ENCODE measurements at regions not wholly inside any gene's neighbourhood (a gene's known extent, or its start where the extent isn't known, plus 50 kb on each side); places are given as distances from the start of the nearest gene placed in this dataset.

GRCh38 chr11:33520112-33520511, 180.5 kb downstream of the C11orf91 start:
- DNase-seq = no peak

- no peak for DNase-seq
Observed at GRCh38 chr11:33515347-33515746, 185.3 kb downstream of the C11orf91 start.

GRCh38 chr11:33514079-33514925, 186.3 kb downstream of the C11orf91 start:
- no peak for DNase-seq

- no peak for DNase-seq
Observed at GRCh38 chr11:33509632-33510031, 191.0 kb downstream of the C11orf91 start.

- no peak for DNase-seq
Observed at GRCh38 chr11:33507967-33508366, 192.7 kb downstream of the C11orf91 start.

- DNase-seq = no peak
Observed at GRCh38 chr11:33507356-33507755, 193.3 kb downstream of the C11orf91 start.

GRCh38 chr11:33505093-33505492, 195.5 kb downstream of the C11orf91 start:
- DNase-seq = no peak

- DNase-seq = no peak
Observed at GRCh38 chr11:33500861-33501479, 199.7 kb downstream of the C11orf91 start.

- DNase-seq = no peak
Observed at GRCh38 chr11:33500332-33500731, 200.3 kb downstream of the C11orf91 start.

- DNase-seq = no peak
Observed at GRCh38 chr11:33492596-33492995, 208.0 kb downstream of the C11orf91 start.

GRCh38 chr11:33490842-33491370, 209.7 kb downstream of the C11orf91 start:
- no peak for DNase-seq

- no peak for DNase-seq
Observed at GRCh38 chr11:33488971-33489370, 211.7 kb downstream of the C11orf91 start.

GRCh38 chr11:33480626-33481025, 220.0 kb downstream of the C11orf91 start:
- DNase-seq = no peak

- no peak for DNase-seq
Observed at GRCh38 chr11:33479231-33479630, 221.4 kb downstream of the C11orf91 start.

- no peak for DNase-seq
Observed at GRCh38 chr11:33478111-33478573, 221.0 kb downstream of the HIPK3 start.

- DNase-seq = no peak
Observed at GRCh38 chr11:33476945-33477606, 219.9 kb downstream of the HIPK3 start.

- no peak for DNase-seq
Observed at GRCh38 chr11:33475993-33476392, 218.8 kb downstream of the HIPK3 start.

GRCh38 chr11:33474866-33475265, 217.7 kb downstream of the HIPK3 start:
- no peak for DNase-seq

- no peak for DNase-seq
Observed at GRCh38 chr11:33471541-33471940, 214.4 kb downstream of the HIPK3 start.

GRCh38 chr11:33467966-33468365, 210.8 kb downstream of the HIPK3 start:
- no peak for DNase-seq

- DNase-seq = no peak
Observed at GRCh38 chr11:33463059-33463458, 205.9 kb downstream of the HIPK3 start.

GRCh38 chr11:33461369-33462125, 204.4 kb downstream of the HIPK3 start:
- DNase-seq = no peak

- no peak for DNase-seq
Observed at GRCh38 chr11:33457948-33458347, 200.8 kb downstream of the HIPK3 start.

Data from GDM1 (cell line).